Stimulated activated CD4-positive, alpha-beta T cell treated with anti-CD3 and anti-CD28 coated beads, Interleukin-12 subunit alpha, Interleukin-12 subunit beta, amount 100 ng/mL, for 48 hours (primary cell): ENCODE measurements at regions not wholly inside any gene's neighbourhood (a gene's known extent, or its start where the extent isn't known, plus 50 kb on each side); places are given as distances from the start of the nearest gene placed in this dataset.
"Not testable (repeated sequence)": the region's sequence is repeated elsewhere in the genome, so short reads cannot be mapped to it uniquely, and the experiment has no call there.

Experiments used
- DNase-seq, 3 donors: peaks; one replicate each; pipeline ENCODE4 v3.0.0-alpha.2; 2020; ENCODE audit warnings: low read depth in 2 of 3, low spot score in 1 of 3

GRCh38 chr5:166073901-166074581 is 2217.4 kb upstream of the WWC1 start:
- no peak for DNase-seq

GRCh38 chr5:166074582-166075481 is 2216.6 kb upstream of the WWC1 start:
- no peak for DNase-seq

GRCh38 chr5:166083183-166083959 is 2208.1 kb upstream of the WWC1 start:
- DNase-seq: no peak

- no peak for DNase-seq
Observed at GRCh38 chr5:166086568-166086967, 2204.9 kb upstream of the WWC1 start.

- DNase-seq: no peak
Observed at GRCh38 chr5:166088389-166089039, 2202.9 kb upstream of the WWC1 start.

- DNase-seq: no peak
Observed at GRCh38 chr5:166091931-166092330, 2199.5 kb upstream of the WWC1 start.

- DNase-seq: no peak
Observed at GRCh38 chr5:166093312-166093711, 2198.1 kb upstream of the WWC1 start.

- DNase-seq: no peak
Observed at GRCh38 chr5:166102947-166103346, 2188.5 kb upstream of the WWC1 start.

- no peak for DNase-seq
Observed at GRCh38 chr5:166111021-166111420, 2180.4 kb upstream of the WWC1 start.

GRCh38 chr5:166117072-166118066 is 2174.1 kb upstream of the WWC1 start:
- no peak for DNase-seq

- no peak for DNase-seq
Observed at GRCh38 chr5:166119506-166119905, 2171.9 kb upstream of the WWC1 start.

- DNase-seq: no peak
Observed at GRCh38 chr5:166123717-166124116, 2167.7 kb upstream of the WWC1 start.

GRCh38 chr5:166127766-166128570 is 2163.5 kb upstream of the WWC1 start:
- DNase-seq: no peak

- not testable (repeated sequence) for DNase-seq
Observed at GRCh38 chr5:166145107-166145506, 2146.3 kb upstream of the WWC1 start.

- DNase-seq: no peak
Observed at GRCh38 chr5:166163996-166164610, 2127.3 kb upstream of the WWC1 start.

GRCh38 chr5:166165596-166165995 is 2125.8 kb upstream of the WWC1 start:
- DNase-seq: no peak

GRCh38 chr5:166166071-166166470 is 2125.4 kb upstream of the WWC1 start:
- no peak for DNase-seq

GRCh38 chr5:166172597-166172996 is 2118.8 kb upstream of the WWC1 start:
- DNase-seq: no peak
